K562 (cell line): ENCODE measurements at regions not wholly inside any gene's neighbourhood (a gene's known extent, or its start where the extent isn't known, plus 50 kb on each side); places are given as distances from the start of the nearest gene placed in this dataset.

Experiments
- ELF1 ChIP-seq: fragments of 200-800 bp; sonication (Bioruptor generic); IDR thresholded peaks from 2 replicates; pipeline ENCODE4 v1.6.1; 2016; ENCODE audit warnings: missing genetic modification characterization, missing compliant biosample characterization
- FOSL1 ChIP-seq: fragments of 200-800 bp; sonication (Bioruptor generic); conservative IDR thresholded peaks from 2 replicates; pipeline ENCODE4 v1.6.1; 2016; ENCODE audit warnings: missing genetic modification characterization, missing compliant biosample characterization
- MAFG ChIP-seq: fragments of 450-650 bp; conservative IDR thresholded peaks from 2 replicates; pipeline ENCODE4 v1.6.1; 2016; ENCODE audit warnings: missing genetic modification characterization, missing compliant biosample characterization
- MTA3 ChIP-seq: fragments of 450-650 bp; formaldehyde crosslinking; IDR thresholded peaks from 2 replicates; pipeline ENCODE4 v1.6.1; 2017; ENCODE audit warnings: mild to moderate bottlenecking, borderline replicate concordance
- MXD1 ChIP-seq: fragments of 250-450 bp; sonication (Bioruptor Pico); IDR thresholded peaks from 2 replicates; pipeline ENCODE4 v1.8.0; 2021; ENCODE audit warnings: borderline replicate concordance, mild to moderate bottlenecking, moderate library complexity; ENCODE audit not compliant: poor library complexity, severe bottlenecking
- PCBP1 ChIP-seq: fragments of 200-400 bp; formaldehyde crosslinking; IDR thresholded peaks from 2 replicates; pipeline ENCODE4 v1.6.1; 2018; ENCODE audit warnings: mild to moderate bottlenecking, low read depth, low read length; ENCODE audit not compliant: poor library complexity, severe bottlenecking
- RAD21 ChIP-seq, 2 experiments: fragments of 250-450 bp in 1 of 2; fragments of 450-650 bp in 1 of 2; sonication (Bioruptor Pico) in 1 of 2; formaldehyde crosslinking in 1 of 2; IDR thresholded peaks in 1 of 2; conservative IDR thresholded peaks in 1 of 2; 2 replicates each; pipeline versions ENCODE4 v1.4.0 to v1.8.0; 2020 to 2022; ENCODE audit warnings: mild to moderate bottlenecking in 2 of 2, moderate library complexity in 1 of 2
- RBM22 ChIP-seq: fragments of 200-400 bp; formaldehyde crosslinking; IDR thresholded peaks from 2 replicates; pipeline ENCODE4 v1.6.1; 2018; ENCODE audit warnings: low read length, low read depth; ENCODE audit not compliant: poor library complexity, severe bottlenecking
- TAF1 ChIP-seq: IDR thresholded peaks from 2 replicates; pipeline ENCODE4 v1.6.1; 2011; ENCODE audit warnings: mild to moderate bottlenecking, low read length, moderate library complexity; ENCODE audit not compliant: insufficient read depth, control insufficient read depth, severe bottlenecking; ENCODE audit errors: extremely low read depth
- TBL1XR1 ChIP-seq, 2 experiments: IDR thresholded peaks; 2 replicates each; pipeline ENCODE4 v1.6.1; 2012; ENCODE audit warnings: improper control_type of control experiment in 2 of 2, low read length in 2 of 2, mild to moderate bottlenecking in 1 of 2
- USF2 ChIP-seq: sonication (generic); formaldehyde crosslinking; IDR thresholded peaks from 2 replicates; pipeline ENCODE4 v1.5.0; 2020; ENCODE audit warnings: missing genetic modification reagents
- ZNF175 ChIP-seq: fragments of 200-800 bp; sonication (Bioruptor generic); IDR thresholded peaks from 2 replicates; pipeline ENCODE4 v1.6.1; 2016; ENCODE audit warnings: low read depth, mild to moderate bottlenecking, missing genetic modification characterization, missing compliant biosample characterization
- ZNF274 ChIP-seq: IDR thresholded peaks from 2 replicates; pipeline ENCODE4 v1.6.1; 2011; ENCODE audit warnings: low read depth, mild to moderate bottlenecking, low read length, moderate library complexity, borderline replicate concordance
- TF ChIP-seq, protein P1 (sequence below): sonication (generic); formaldehyde crosslinking; IDR thresholded peaks from 2 replicates; pipeline ENCODE4 v1.9.0; 2022; ENCODE audit warnings: mild to moderate bottlenecking, missing genetic modification reagents
- TF ChIP-seq, protein P2 (sequence below): fragments of 450-650 bp; IDR thresholded peaks from 2 replicates; pipeline ENCODE4 v1.6.1; 2016; ENCODE audit warnings: low read depth, mild to moderate bottlenecking, moderate library complexity
- TF ChIP-seq, protein P3 (sequence below): IDR thresholded peaks from 2 replicates; pipeline ENCODE4 v1.6.1; 2012; ENCODE audit warnings: low read depth, low read length, improper control_type of control experiment, borderline replicate concordance
- TF ChIP-seq, protein P4 (sequence below): fragments of 450-650 bp; IDR thresholded peaks from 2 replicates; pipeline ENCODE4 v1.6.1; 2016; ENCODE audit warnings: mild to moderate bottlenecking
- TF ChIP-seq, protein P5 (sequence below): sonication (generic); formaldehyde crosslinking; IDR thresholded peaks from 2 replicates; pipeline ENCODE4 v1.9.0; 2022; ENCODE audit warnings: mild to moderate bottlenecking, missing genetic modification reagents

- TF ChIP-seq ZNF274 (no peak), ZNF175 (CRISPR knock-in tag) (no peak), FOSL1 (tag) (peak; percentile 66), ELF1 (tag) (no peak), USF2 (CRISPR knock-in tag) (peak; percentile 51), RBM22 (no peak), TAF1 (no peak), RAD21 (CRISPR knock-in tag; conservative IDR thresholded peaks at IDR 0.05 in 1 of 2, IDR thresholded peaks at IDR 0.05 in 1 of 2) (no peak), TBL1XR1 (IDR thresholded peaks at IDR 0.05; ENCODE audit: low read length in 2 of 2) (no peak), MTA3 (no peak), MXD1 (CRISPR knock-in tag) (no peak), PCBP1 (no peak), MAFG (0 out of 2 replicates have a peak, but pooled peaks have one; percentile 20)
- TF ChIP-seq, protein P1, sequence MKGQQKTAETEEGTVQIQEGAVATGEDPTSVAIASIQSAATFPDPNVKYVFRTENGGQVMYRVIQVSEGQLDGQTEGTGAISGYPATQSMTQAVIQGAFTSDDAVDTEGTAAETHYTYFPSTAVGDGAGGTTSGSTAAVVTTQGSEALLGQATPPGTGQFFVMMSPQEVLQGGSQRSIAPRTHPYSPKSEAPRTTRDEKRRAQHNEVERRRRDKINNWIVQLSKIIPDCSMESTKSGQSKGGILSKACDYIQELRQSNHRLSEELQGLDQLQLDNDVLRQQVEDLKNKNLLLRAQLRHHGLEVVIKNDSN (CRISPR knock-in tag) = peak; percentile 50; the same call in 1 of the 2 replicates
- TF ChIP-seq, protein P2, sequence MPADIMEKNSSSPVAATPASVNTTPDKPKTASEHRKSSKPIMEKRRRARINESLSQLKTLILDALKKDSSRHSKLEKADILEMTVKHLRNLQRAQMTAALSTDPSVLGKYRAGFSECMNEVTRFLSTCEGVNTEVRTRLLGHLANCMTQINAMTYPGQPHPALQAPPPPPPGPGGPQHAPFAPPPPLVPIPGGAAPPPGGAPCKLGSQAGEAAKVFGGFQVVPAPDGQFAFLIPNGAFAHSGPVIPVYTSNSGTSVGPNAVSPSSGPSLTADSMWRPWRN = no peak
- TF ChIP-seq, protein P3, sequence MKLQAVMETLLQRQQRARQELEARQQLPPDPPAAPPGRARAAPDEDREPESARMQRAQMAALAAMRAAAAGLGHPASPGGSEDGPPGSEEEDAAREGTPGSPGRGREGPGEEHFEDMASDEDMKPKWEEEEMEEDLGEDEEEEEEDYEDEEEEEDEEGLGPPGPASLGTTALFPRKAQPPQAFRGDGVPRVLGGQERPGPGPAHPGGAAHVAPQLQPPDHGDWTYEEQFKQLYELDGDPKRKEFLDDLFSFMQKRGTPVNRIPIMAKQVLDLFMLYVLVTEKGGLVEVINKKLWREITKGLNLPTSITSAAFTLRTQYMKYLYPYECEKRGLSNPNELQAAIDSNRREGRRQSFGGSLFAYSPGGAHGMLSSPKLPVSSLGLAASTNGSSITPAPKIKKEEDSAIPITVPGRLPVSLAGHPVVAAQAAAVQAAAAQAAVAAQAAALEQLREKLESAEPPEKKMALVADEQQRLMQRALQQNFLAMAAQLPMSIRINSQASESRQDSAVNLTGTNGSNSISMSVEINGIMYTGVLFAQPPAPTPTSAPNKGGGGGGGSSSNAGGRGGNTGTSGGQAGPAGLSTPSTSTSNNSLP = no peak
- TF ChIP-seq, protein P4, sequence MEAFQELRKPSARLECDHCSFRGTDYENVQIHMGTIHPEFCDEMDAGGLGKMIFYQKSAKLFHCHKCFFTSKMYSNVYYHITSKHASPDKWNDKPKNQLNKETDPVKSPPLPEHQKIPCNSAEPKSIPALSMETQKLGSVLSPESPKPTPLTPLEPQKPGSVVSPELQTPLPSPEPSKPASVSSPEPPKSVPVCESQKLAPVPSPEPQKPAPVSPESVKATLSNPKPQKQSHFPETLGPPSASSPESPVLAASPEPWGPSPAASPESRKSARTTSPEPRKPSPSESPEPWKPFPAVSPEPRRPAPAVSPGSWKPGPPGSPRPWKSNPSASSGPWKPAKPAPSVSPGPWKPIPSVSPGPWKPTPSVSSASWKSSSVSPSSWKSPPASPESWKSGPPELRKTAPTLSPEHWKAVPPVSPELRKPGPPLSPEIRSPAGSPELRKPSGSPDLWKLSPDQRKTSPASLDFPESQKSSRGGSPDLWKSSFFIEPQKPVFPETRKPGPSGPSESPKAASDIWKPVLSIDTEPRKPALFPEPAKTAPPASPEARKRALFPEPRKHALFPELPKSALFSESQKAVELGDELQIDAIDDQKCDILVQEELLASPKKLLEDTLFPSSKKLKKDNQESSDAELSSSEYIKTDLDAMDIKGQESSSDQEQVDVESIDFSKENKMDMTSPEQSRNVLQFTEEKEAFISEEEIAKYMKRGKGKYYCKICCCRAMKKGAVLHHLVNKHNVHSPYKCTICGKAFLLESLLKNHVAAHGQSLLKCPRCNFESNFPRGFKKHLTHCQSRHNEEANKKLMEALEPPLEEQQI = no peak
- TF ChIP-seq, protein P5, sequence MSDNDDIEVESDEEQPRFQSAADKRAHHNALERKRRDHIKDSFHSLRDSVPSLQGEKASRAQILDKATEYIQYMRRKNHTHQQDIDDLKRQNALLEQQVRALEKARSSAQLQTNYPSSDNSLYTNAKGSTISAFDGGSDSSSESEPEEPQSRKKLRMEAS (CRISPR knock-in tag) = no peak
Observed at GRCh38 chr19:13629687-13630357, 123.5 kb upstream of the CACNA1A start (continued).
